Neural cell (in vitro differentiated cells): ENCODE measurements at regions not wholly inside any gene's neighbourhood (a gene's known extent, or its start where the extent isn't known, plus 50 kb on each side); places are given as distances from the start of the nearest gene placed in this dataset.

Experiments used
- EP300 ChIP-seq: fragments of 450-650 bp; conservative IDR thresholded peaks from 2 replicates; pipeline ENCODE4 v1.6.1; 2014; ENCODE audit warnings: antibody characterized with exemption, mild to moderate bottlenecking, moderate library complexity; ENCODE audit not compliant: poor library complexity, severe bottlenecking
- EZH2 ChIP-seq: fragments of 200-600, 300-800 bp; shearing (Covaris generic), sonication (generic); IDR thresholded peaks from 2 replicates; pipeline ENCODE4 v1.6.1; 2014; ENCODE audit warnings: antibody characterized with exemption, low read length, borderline replicate concordance, mild to moderate bottlenecking; ENCODE audit not compliant: insufficient read depth, poor library complexity, severe bottlenecking
- POLR2AphosphoS5 ChIP-seq: IDR thresholded peaks from 2 replicates; pipeline ENCODE4 v1.6.1; 2012
- RAD21 ChIP-seq: fragments of 450-650 bp; conservative IDR thresholded peaks from 2 replicates; pipeline ENCODE4 v1.6.1; 2014; ENCODE audit warnings: antibody characterized with exemption, mild to moderate bottlenecking, moderate library complexity
- TAF1 ChIP-seq: IDR thresholded peaks from 2 replicates; pipeline ENCODE4 v1.6.1; 2012; ENCODE audit warnings: low read depth
- TF ChIP-seq, protein P1 (sequence below): fragments of 450-650 bp; IDR thresholded peaks from 2 replicates; pipeline ENCODE4 v1.5.1; 2014; ENCODE audit warnings: antibody characterized with exemption, mild to moderate bottlenecking, moderate library complexity; ENCODE audit not compliant: poor library complexity, severe bottlenecking
- TF ChIP-seq, protein P2 (sequence below): IDR thresholded peaks from 2 replicates; pipeline ENCODE4 v1.6.1; 2012; ENCODE audit warnings: borderline replicate concordance

DNA sequence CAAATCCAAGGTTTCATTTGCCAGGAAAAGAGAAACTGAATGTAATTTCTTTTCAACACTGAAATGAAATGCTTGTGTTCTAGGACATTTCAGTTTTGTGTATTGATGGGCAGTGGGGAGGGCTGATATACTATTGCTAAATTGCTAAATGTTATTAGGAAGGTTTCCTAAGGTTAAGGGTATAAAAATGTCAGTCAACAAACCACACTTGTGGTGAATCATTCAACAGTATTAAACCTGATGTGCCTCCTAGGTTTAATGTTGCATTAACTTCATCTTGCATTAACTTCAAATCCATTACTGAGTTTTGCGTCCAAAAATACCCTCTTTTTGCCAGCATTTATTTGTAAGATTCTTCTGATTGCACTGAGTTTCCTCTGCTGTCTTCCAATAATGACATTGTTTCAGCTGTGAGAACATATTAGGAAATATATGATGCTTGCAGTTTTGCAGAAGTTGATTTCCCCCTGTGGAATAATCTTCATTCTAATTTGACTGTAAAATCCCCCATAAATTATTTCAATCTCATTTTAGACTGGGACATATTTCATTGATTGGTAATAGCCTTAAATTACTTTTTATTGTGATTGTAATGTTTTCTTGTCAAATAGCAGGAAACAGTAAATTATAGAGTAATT is 758.3 kb downstream of the GBE1 start:
- TF ChIP-seq, protein P1, sequence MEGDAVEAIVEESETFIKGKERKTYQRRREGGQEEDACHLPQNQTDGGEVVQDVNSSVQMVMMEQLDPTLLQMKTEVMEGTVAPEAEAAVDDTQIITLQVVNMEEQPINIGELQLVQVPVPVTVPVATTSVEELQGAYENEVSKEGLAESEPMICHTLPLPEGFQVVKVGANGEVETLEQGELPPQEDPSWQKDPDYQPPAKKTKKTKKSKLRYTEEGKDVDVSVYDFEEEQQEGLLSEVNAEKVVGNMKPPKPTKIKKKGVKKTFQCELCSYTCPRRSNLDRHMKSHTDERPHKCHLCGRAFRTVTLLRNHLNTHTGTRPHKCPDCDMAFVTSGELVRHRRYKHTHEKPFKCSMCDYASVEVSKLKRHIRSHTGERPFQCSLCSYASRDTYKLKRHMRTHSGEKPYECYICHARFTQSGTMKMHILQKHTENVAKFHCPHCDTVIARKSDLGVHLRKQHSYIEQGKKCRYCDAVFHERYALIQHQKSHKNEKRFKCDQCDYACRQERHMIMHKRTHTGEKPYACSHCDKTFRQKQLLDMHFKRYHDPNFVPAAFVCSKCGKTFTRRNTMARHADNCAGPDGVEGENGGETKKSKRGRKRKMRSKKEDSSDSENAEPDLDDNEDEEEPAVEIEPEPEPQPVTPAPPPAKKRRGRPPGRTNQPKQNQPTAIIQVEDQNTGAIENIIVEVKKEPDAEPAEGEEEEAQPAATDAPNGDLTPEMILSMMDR = no peak
- TF ChIP-seq EZH2 (no peak), EP300 (no peak), RAD21 (no peak), POLR2AphosphoS5 (no peak), TAF1 (no peak)
- TF ChIP-seq, protein P2, sequence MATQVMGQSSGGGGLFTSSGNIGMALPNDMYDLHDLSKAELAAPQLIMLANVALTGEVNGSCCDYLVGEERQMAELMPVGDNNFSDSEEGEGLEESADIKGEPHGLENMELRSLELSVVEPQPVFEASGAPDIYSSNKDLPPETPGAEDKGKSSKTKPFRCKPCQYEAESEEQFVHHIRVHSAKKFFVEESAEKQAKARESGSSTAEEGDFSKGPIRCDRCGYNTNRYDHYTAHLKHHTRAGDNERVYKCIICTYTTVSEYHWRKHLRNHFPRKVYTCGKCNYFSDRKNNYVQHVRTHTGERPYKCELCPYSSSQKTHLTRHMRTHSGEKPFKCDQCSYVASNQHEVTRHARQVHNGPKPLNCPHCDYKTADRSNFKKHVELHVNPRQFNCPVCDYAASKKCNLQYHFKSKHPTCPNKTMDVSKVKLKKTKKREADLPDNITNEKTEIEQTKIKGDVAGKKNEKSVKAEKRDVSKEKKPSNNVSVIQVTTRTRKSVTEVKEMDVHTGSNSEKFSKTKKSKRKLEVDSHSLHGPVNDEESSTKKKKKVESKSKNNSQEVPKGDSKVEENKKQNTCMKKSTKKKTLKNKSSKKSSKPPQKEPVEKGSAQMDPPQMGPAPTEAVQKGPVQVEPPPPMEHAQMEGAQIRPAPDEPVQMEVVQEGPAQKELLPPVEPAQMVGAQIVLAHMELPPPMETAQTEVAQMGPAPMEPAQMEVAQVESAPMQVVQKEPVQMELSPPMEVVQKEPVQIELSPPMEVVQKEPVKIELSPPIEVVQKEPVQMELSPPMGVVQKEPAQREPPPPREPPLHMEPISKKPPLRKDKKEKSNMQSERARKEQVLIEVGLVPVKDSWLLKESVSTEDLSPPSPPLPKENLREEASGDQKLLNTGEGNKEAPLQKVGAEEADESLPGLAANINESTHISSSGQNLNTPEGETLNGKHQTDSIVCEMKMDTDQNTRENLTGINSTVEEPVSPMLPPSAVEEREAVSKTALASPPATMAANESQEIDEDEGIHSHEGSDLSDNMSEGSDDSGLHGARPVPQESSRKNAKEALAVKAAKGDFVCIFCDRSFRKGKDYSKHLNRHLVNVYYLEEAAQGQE = no peak
